MM.1S (cell line): ENCODE measurements at regions not wholly inside any gene's neighbourhood (a gene's known extent, or its start where the extent isn't known, plus 50 kb on each side); places are given as distances from the start of the nearest gene placed in this dataset.

Source experiments
- DNase-seq: peaks from one replicate; pipeline ENCODE4 v3.0.0-alpha.2; 2015
- H2AFZ ChIP-seq: fragments of 300-600 bp; sonication (generic); 2 replicates; pipeline ENCODE4 v1.6.0; 2016; ENCODE audit warnings: antibody characterized with exemption, low read length
- H3F3A ChIP-seq: fragments of 300-600 bp; sonication (generic); 2 replicates; pipeline ENCODE4 v1.6.1; 2016; ENCODE audit warnings: mild to moderate bottlenecking, antibody characterized with exemption, low read length, moderate library complexity, mixed read lengths; ENCODE audit not compliant: insufficient read depth
- H3K27ac ChIP-seq: fragments of 300-600 bp; sonication (generic); 2 replicates; pipeline ENCODE4 v1.5.1; 2016; ENCODE audit warnings: mild to moderate bottlenecking, low read length
- H3K27me3 ChIP-seq: fragments of 300-600 bp; sonication (generic); replicated peaks from 2 replicates; pipeline ENCODE4 v1.6.0; 2016; ENCODE audit warnings: low read length; ENCODE audit not compliant: insufficient read depth
- H3K36me3 ChIP-seq: fragments of 300-600 bp; sonication (generic); replicated peaks from 2 replicates; pipeline ENCODE4 v1.6.1; 2016; ENCODE audit warnings: mild to moderate bottlenecking, low read length, mixed read lengths; ENCODE audit not compliant: insufficient read depth
- H3K4me1 ChIP-seq: fragments of 300-600 bp; sonication (generic); 2 replicates; pipeline ENCODE4 v1.6.1; 2016; ENCODE audit warnings: low read length, mixed read lengths
- H3K4me2 ChIP-seq: fragments of 300-600 bp; sonication (generic); 2 replicates; pipeline ENCODE4 v1.6.0; 2016; ENCODE audit warnings: low read depth, low read length
- H3K4me3 ChIP-seq: fragments of 300-600 bp; sonication (generic); 2 replicates; pipeline ENCODE4 v1.5.1; 2016; ENCODE audit warnings: low read length, mixed read lengths
- H3K79me2 ChIP-seq: fragments of 300-600 bp; sonication (generic); 2 replicates; pipeline ENCODE4 v1.6.1; 2016; ENCODE audit warnings: mixed run types, low read length, mixed read lengths
- H3K9ac ChIP-seq: fragments of 300-600 bp; sonication (generic); 2 replicates; pipeline ENCODE4 v1.6.1; 2016; ENCODE audit warnings: low read length, mixed read lengths
- H3K9me2 ChIP-seq: fragments of 300-600 bp; sonication (generic); replicated peaks from 2 replicates; pipeline ENCODE4 v1.6.1; 2016; ENCODE audit warnings: mild to moderate bottlenecking, low read length, mixed read lengths; ENCODE audit not compliant: insufficient read depth
- H3K9me3 ChIP-seq: fragments of 300-600 bp; sonication (generic); replicated peaks from 2 replicates; pipeline ENCODE4 v1.6.1; 2016; ENCODE audit warnings: mild to moderate bottlenecking, low read length, mixed read lengths; ENCODE audit not compliant: insufficient read depth
- H4K20me1 ChIP-seq: fragments of 300-600 bp; sonication (generic); 2 replicates; pipeline ENCODE4 v1.6.1; 2016; ENCODE audit warnings: mild to moderate bottlenecking, low read length, moderate library complexity, mixed read lengths; ENCODE audit not compliant: insufficient read depth
- CTCF ChIP-seq: fragments of 300-600 bp; sonication (generic); IDR thresholded peaks from 2 replicates; pipeline ENCODE4 v1.5.1; 2016; ENCODE audit warnings: antibody characterized with exemption, low read length, mixed read lengths
- EZH2 ChIP-seq: fragments of 300-600 bp; sonication (generic); optimal IDR thresholded peaks from 2 replicates; pipeline ENCODE3; 2017; ENCODE audit warnings: low read depth, mild to moderate bottlenecking, antibody characterized with exemption, low read length, mixed read lengths
- EZH2phosphoT487 ChIP-seq: fragments of 300-600 bp; sonication (generic); IDR thresholded peaks from 2 replicates; pipeline ENCODE4 v1.6.1; 2018; ENCODE audit warnings: antibody characterized with exemption, low read length

GRCh38 chr4:34178476-34178875 is 2065.8 kb downstream of the ARAP2 start:
- Histone ChIP-seq H3K4me2 (no peak overlapping the region), H3K9ac (no peak overlapping the region), H3K27me3 (no peaks in the 10 kb centered on the region), H3K27ac (no peak overlapping the region), H4K20me1 (no peaks in the 10 kb centered on the region), H3K4me1 (no peaks in the 10 kb centered on the region), H2AFZ (no peak overlapping the region), H3K79me2 (no peaks in the 10 kb centered on the region), H3K9me3 (no peaks in the 10 kb centered on the region), H3K9me2 (no peaks in the 10 kb centered on the region), H3F3A (no peaks in the 10 kb centered on the region), H3K4me3 (no peak overlapping the region), H3K36me3 (no peaks in the 10 kb centered on the region)
- TF ChIP-seq CTCF (no peak), EZH2phosphoT487 (no peak), EZH2 (no peak)
- DNase-seq, result no peak

GRCh38 chr4:34181311-34181841 is 2062.9 kb downstream of the ARAP2 start:
- Histone ChIP-seq H3F3A (no peaks in the 10 kb centered on the region), H3K4me2 (no peak overlapping the region), H3K4me1 (no peaks in the 10 kb centered on the region), H3K9ac (no peak overlapping the region), H3K9me2 (no peaks in the 10 kb centered on the region), H3K4me3 (no peak overlapping the region), H2AFZ (no peak overlapping the region), H3K27me3 (no peaks in the 10 kb centered on the region), H3K79me2 (no peaks in the 10 kb centered on the region), H3K27ac (no peak overlapping the region), H3K36me3 (no peaks in the 10 kb centered on the region), H4K20me1 (no peaks in the 10 kb centered on the region), H3K9me3 (no peaks in the 10 kb centered on the region)
- DNase-seq, result no peak
- TF ChIP-seq CTCF (no peak), EZH2 (no peak), EZH2phosphoT487 (no peak)

DNA sequence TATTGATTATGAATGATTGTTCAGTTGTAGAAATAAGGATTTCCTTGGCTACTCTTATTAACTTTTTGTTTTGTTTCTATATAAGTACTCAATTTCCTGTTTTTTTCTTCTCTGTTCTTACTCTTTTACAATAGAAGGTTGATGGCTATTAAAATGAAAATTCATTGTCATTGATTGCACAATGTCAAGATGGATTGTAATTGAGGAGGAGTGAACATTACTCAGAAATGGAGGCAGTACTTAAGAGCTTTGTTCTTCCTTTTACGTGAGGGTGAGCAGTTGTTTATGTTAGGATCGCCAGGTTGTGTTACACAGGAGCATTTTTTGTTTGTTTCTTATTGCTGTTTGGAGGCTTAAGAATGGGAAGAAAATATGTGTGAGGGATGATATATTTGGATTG is 2062.4 kb downstream of the ARAP2 start:
- no peak for DNase-seq
- Histone ChIP-seq H3K36me3 (no peaks in the 10 kb centered on the region), H3F3A (no peaks in the 10 kb centered on the region), H3K4me1 (no peaks in the 10 kb centered on the region), H3K27me3 (no peaks in the 10 kb centered on the region), H3K4me3 (no peak overlapping the region), H3K27ac (no peak overlapping the region), H3K9me2 (no peaks in the 10 kb centered on the region), H2AFZ (no peak overlapping the region), H3K79me2 (no peaks in the 10 kb centered on the region), H3K9ac (no peak overlapping the region), H3K4me2 (no peak overlapping the region), H4K20me1 (no peaks in the 10 kb centered on the region), H3K9me3 (no peaks in the 10 kb centered on the region)
- TF ChIP-seq CTCF (no peak), EZH2 (no peak), EZH2phosphoT487 (no peak)
